ENCODE measurements at regions not wholly inside any gene's neighbourhood (a gene's known extent, or its start where the extent isn't known, plus 50 kb on each side); places are given as distances from the start of the nearest gene placed in this dataset.

- Histone ChIP-seq H3K9me3 (no peaks in the 10 kb centered on the region), H3K27ac (no peak overlapping the region), H3K4me1 (no peaks in the 10 kb centered on the region), H3K36me3 (no peaks in the 10 kb centered on the region), H3K4me3 (no peak overlapping the region), H3K27me3 (no peaks in the 10 kb centered on the region)
- 73% methylated on average over 1 of the region's 1 CpG for WGBS
- no peak for TF ChIP-seq POLR2AphosphoS5 (IDR thresholded peaks at IDR 0.05)
- no peak for TF ChIP-seq POLR2A (IDR thresholded peaks at IDR 0.05)
- no peak for TF ChIP-seq EP300 (IDR thresholded peaks at IDR 0.05)
- TF ChIP-seq CTCF (IDR thresholded peaks at IDR 0.05), result no peak
- DNase-seq (ENCODE audit: low spot score in 2 of 2), result no peak
Measured at GRCh38 chr3:59284926-59285325, 235.1 kb upstream of the CFAP20DC start.

- WGBS, result 88% methylated on average over 2 of the region's 2 CpGs
Measured at GRCh38 chr3:59280113-59280512, 230.3 kb upstream of the CFAP20DC start.

GRCh38 chr3:59277816-59278215, 228.0 kb upstream of the CFAP20DC start:
- DNase-seq (ENCODE audit: low spot score in 2 of 2), result no peak
- 63% methylated on average over 1 of the region's 1 CpG for WGBS
- Histone ChIP-seq H3K4me3 (no peak overlapping the region), H3K27me3 (no peaks in the 10 kb centered on the region), H3K4me1 (no peaks in the 10 kb centered on the region), H3K36me3 (no peaks in the 10 kb centered on the region), H3K9me3 (no peaks in the 10 kb centered on the region), H3K27ac (no peak overlapping the region)
- TF ChIP-seq EP300 (IDR thresholded peaks at IDR 0.05), result no peak
- TF ChIP-seq POLR2AphosphoS5 (IDR thresholded peaks at IDR 0.05), result no peak
- TF ChIP-seq CTCF (IDR thresholded peaks at IDR 0.05), result no peak
- TF ChIP-seq POLR2A (IDR thresholded peaks at IDR 0.05), result no peak

More at GRCh38 chr3:59280113-59280512, 230.3 kb upstream of the CFAP20DC start:
- no peak overlapping the region for H3K27ac ChIP-seq
- no peaks in the 10 kb centered on the region for H3K4me1 ChIP-seq
- H3K4me3 ChIP-seq, result no peak overlapping the region
- no peaks in the 10 kb centered on the region for H3K36me3 ChIP-seq
- no peak for TF ChIP-seq CTCF (IDR thresholded peaks at IDR 0.05)
- TF ChIP-seq POLR2AphosphoS5 (IDR thresholded peaks at IDR 0.05), result no peak
- no peak for TF ChIP-seq EP300 (IDR thresholded peaks at IDR 0.05)
- no peak for TF ChIP-seq POLR2A (IDR thresholded peaks at IDR 0.05)
- no peaks in the 10 kb centered on the region for H3K9me3 ChIP-seq
- H3K27me3 ChIP-seq, result no peaks in the 10 kb centered on the region
- no peak for DNase-seq (ENCODE audit: low spot score in 2 of 2)

- DNase-seq (ENCODE audit: low spot score in 2 of 2), result no peak
- no peaks in the 10 kb centered on the region for H3K36me3 ChIP-seq
- no peaks in the 10 kb centered on the region for H3K4me1 ChIP-seq
- TF ChIP-seq POLR2AphosphoS5 (IDR thresholded peaks at IDR 0.05), result no peak
- TF ChIP-seq POLR2A (IDR thresholded peaks at IDR 0.05), result no peak
- no peak for TF ChIP-seq CTCF (IDR thresholded peaks at IDR 0.05)
- no peak for TF ChIP-seq EP300 (IDR thresholded peaks at IDR 0.05)
- no peaks in the 10 kb centered on the region for H3K9me3 ChIP-seq
- H3K4me3 ChIP-seq, result no peak overlapping the region
- 91% methylated on average over 4 of the region's 4 CpGs for WGBS
- H3K27me3 ChIP-seq, result no peaks in the 10 kb centered on the region
- no peak overlapping the region for H3K27ac ChIP-seq
Measured at GRCh38 chr3:59277201-59277600, 227.4 kb upstream of the CFAP20DC start.

GRCh38 chr3:59273976-59274375, 224.2 kb upstream of the CFAP20DC start:
- no peaks in the 10 kb centered on the region for H3K9me3 ChIP-seq
- no peaks in the 10 kb centered on the region for H3K27me3 ChIP-seq
- no peak overlapping the region for H3K4me3 ChIP-seq
- no peaks in the 10 kb centered on the region for H3K36me3 ChIP-seq
- no peaks in the 10 kb centered on the region for H3K4me1 ChIP-seq
- WGBS, result 36% methylated on average over 2 of the region's 2 CpGs
- H3K27ac ChIP-seq, result no peak overlapping the region
- no peak for DNase-seq (ENCODE audit: low spot score in 2 of 2)
- no peak for TF ChIP-seq EP300 (IDR thresholded peaks at IDR 0.05)
- no peak for TF ChIP-seq CTCF (IDR thresholded peaks at IDR 0.05)
- no peak for TF ChIP-seq POLR2A (IDR thresholded peaks at IDR 0.05)
- no peak for TF ChIP-seq POLR2AphosphoS5 (IDR thresholded peaks at IDR 0.05)
